ENCODE measurements at regions not wholly inside any gene's neighbourhood (a gene's known extent, or its start where the extent isn't known, plus 50 kb on each side); places are given as distances from the start of the nearest gene placed in this dataset.

DNA sequence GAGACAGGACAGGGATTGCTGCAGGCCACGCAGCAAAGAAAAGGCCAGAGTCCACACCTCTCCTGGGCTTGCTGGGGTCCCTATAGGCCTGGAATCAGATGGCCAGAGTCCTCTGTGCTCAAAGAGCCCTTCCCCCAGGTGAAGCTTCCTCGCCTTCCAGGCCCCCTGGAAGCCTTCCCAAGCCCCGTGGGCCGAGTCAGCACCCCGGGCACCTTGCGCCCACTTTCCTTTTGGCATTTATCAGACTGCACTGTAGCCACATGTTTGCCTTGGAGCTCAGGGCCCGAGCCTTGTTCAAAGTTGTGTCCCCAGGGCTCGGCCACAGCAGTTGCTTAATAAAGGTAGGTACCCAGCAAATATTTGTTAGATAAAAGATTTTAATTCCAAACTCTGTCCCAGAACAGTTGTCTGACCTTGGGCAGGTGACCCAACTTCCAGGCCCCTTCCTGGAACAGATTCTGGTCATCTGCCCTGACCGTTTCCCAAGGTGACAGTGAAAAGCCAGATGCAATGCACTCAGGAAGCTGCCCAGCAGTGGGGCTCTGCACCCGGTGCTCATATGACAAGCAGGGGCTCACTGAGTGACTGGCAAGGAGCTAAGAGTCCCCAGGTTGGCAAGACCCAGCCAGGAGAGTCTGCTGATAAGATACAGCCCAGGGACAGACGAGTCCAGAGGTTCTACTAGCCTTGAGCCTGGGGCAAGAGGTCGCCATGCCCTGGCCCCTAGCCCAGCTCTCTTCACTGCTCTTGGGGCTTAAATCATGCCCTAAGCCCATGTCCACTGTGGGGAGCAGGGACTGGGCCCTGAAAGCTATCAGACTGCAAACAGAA lies 81.2 kb downstream of the PITPNM2 start:
- no peaks in the 10 kb centered on the region for H3K27me3 ChIP-seq (replicated peaks in 1 of 4; ENCODE audit: control insufficient read depth in 3 of 4, extremely low read depth in 1 of 4, insufficient read depth in 3 of 4, low read length in 3 of 4)
- H2BK15ac ChIP-seq (ENCODE audit: low read length) = no peak overlapping the region
- peak overlapping the region; percentile 38; the same call in 1 of the 2 replicates for H4K8ac ChIP-seq (ENCODE audit: extremely low read depth, insufficient read depth, low read length)
- ChIA-PET CTCF (ENCODE audit: partially characterized antibody) (interaction anchor here (1.0 to 13.8 kb wide), 11 partner anchors 6 to 82 kb away, joined by 3 to 148 read pairs (median 4); no protein-coding TSS in a partner anchor), POLR2A (ENCODE audit: partially characterized antibody) (no interaction called here)
- H4K91ac ChIP-seq (replicated peaks; ENCODE audit: insufficient read length, low read length) = no peak overlapping the region
- no peak overlapping the region for H2AK5ac ChIP-seq (ENCODE audit: low read depth, low read length)
- no peak overlapping the region for H3K9ac ChIP-seq (replicated peaks in 1 of 4; ENCODE audit: extremely low read depth in 1 of 4, low read depth in 3 of 4, low read length in 3 of 4)
- no peaks in the 10 kb centered on the region for H3K79me2 ChIP-seq (ENCODE audit: control insufficient read depth in 1 of 2, insufficient read depth in 2 of 2, low read length in 2 of 2)
- H3K23ac ChIP-seq (ENCODE audit: insufficient read length) = no peak overlapping the region
- H2BK5ac ChIP-seq (ENCODE audit: low read depth, low read length) = no peak overlapping the region
- DNase-seq (ENCODE audit: low read depth in 1 of 2, low spot score in 2 of 2) = no peak
- WGBS, 2 experiments (ENCODE audit: extremely low coverage in 1 of 2, insufficient coverage in 1 of 2, insufficient read length in 1 of 2, insufficient replicate concordance in 2 of 2, low coverage in 1 of 2, low lambda C conversion rate in 2 of 2, missing lambda C conversion rate in 1 of 2) = 87% methylated on average over 12 of the region's 12 CpGs; no CpG with 5 or more reads in 1 of the 2 experiments
- no peak overlapping the region for H2BK12ac ChIP-seq (ENCODE audit: low read depth, low read length)
- H2AFZ ChIP-seq (ENCODE audit: low read length) = no peak overlapping the region
- no peak overlapping the region for H3K4me2 ChIP-seq (ENCODE audit: insufficient read depth in 1 of 2, low read depth in 2 of 2, low read length in 2 of 2)
- no peaks in the 10 kb centered on the region for H3K36me3 ChIP-seq (ENCODE audit: control insufficient read depth in 2 of 4, insufficient read depth in 4 of 4, low read length in 3 of 4)
- 0 out of 2 replicates have a peak, but pooled peaks cover 3% of the 10 kb centered on the region for H3K23me2 ChIP-seq (ENCODE audit: low read depth, low read length)
- no peaks in the 10 kb centered on the region for H3K9me3 ChIP-seq (ENCODE audit: insufficient read depth in 2 of 2, low read depth in 1 of 2, low read length in 1 of 2)
- H3K4me3 ChIP-seq (ENCODE audit: extremely low read depth in 1 of 4, insufficient read depth in 2 of 4, low read depth in 3 of 4, low read length in 4 of 4) = no peak overlapping the region
- H4K5ac ChIP-seq (ENCODE audit: insufficient read length, low read depth, low read length) = no peak overlapping the region
- no peak overlapping the region for H2BK20ac ChIP-seq (ENCODE audit: low read length)
- H3K79me1 ChIP-seq (ENCODE audit: low read depth, low read length) = peaks cover 2% of the 10 kb centered on the region; the same call in 1 of the 2 replicates
- no peak overlapping the region for H2BK120ac ChIP-seq (replicated peaks; ENCODE audit: low read depth, low read length)
- no peak overlapping the region; the same call in 1 of the 2 replicates for H3K18ac ChIP-seq (ENCODE audit: extremely low read depth, low read length)
- no peak for TF ChIP-seq CEBPB (IDR thresholded peaks at IDR 0.05; ENCODE audit: low read depth, low read length)
- no peak overlapping the region for H3K27ac ChIP-seq (ENCODE audit: low read depth, low read length)
- no peak for FAIRE-seq
- peaks cover 0 to 3% (median 0%) of the 10 kb centered on the region in 4 experiments; a peak in 3 of 7 replicates for H3K4me1 ChIP-seq (replicated peaks in 1 of 4; ENCODE audit: control insufficient read depth in 3 of 4, insufficient read depth in 4 of 4, low read length in 3 of 4)
- H3K56ac ChIP-seq (replicated peaks; ENCODE audit: insufficient read length, low read depth, low read length) = no peak overlapping the region
- H3K14ac ChIP-seq (ENCODE audit: insufficient read length) = no peak overlapping the region
- H4K20me1 ChIP-seq (replicated peaks in 1 of 2; ENCODE audit: control insufficient read depth in 1 of 2, insufficient read depth in 2 of 2, low read length in 2 of 2) = peaks cover 0 to 4% of the 10 kb centered on the region in 2 experiments
- H3K4ac ChIP-seq (replicated peaks; ENCODE audit: insufficient read length, low read depth, low read length) = no peak overlapping the region
